Panc1 (cell line): ENCODE measurements at regions not wholly inside any gene's neighbourhood (a gene's known extent, or its start where the extent isn't known, plus 50 kb on each side); places are given as distances from the start of the nearest gene placed in this dataset.

Experiments
- ATAC-seq: fragments of 200-7000 bp; cut with Tn5 transposase; 2 replicates; pipeline ENCODE4 v1.9.1; 2020; ENCODE audit warnings: mild to moderate bottlenecking, moderate library complexity
- BruUV-seq: library from RNA; stranded (reverse); fragments of 400-500 nt; replicated peaks from 2 replicates; lab custom pipeline; 2021; lab: Mats Ljungman, UMichigan
- CTCF ChIA-PET: fragments of 300-600 bp; sonication (Branson Sonifier 250); formaldehyde crosslinking; loops from one replicate; lab custom pipeline; 2022; ENCODE audit warnings: antibody characterized with exemption; lab: Charles Lee
- POLR2A ChIA-PET: fragments of 300-600 bp; sonication (Branson Sonifier 250); formaldehyde crosslinking; loops from one replicate; lab custom pipeline; 2022; ENCODE audit warnings: antibody characterized with exemption; lab: Charles Lee
- DNase-seq: peaks from one replicate; pipeline ENCODE4 v3.0.0-alpha.2; 2010; ENCODE audit warnings: low read depth, low spot score
- H3K27ac ChIP-seq: 2 replicates; pipeline ENCODE4 v1.5.1; 2011; ENCODE audit warnings: mild to moderate bottlenecking, low read length, inconsistent platforms
- H3K27me3 ChIP-seq: fragments of 200-500 bp; sonication (Bioruptor generic); 2 replicates; pipeline ENCODE4 v1.6.0; 2014; ENCODE audit warnings: low read length, inconsistent platforms; ENCODE audit not compliant: control insufficient read depth, insufficient read depth
- H3K36me3 ChIP-seq: fragments of 200-500 bp; sonication (Bioruptor generic); 2 replicates; pipeline ENCODE4 v1.5.1; 2014; ENCODE audit warnings: inconsistent platforms, mild to moderate bottlenecking, low read length, moderate library complexity; ENCODE audit not compliant: control insufficient read depth, insufficient read depth
- H3K4me1 ChIP-seq: 2 replicates; pipeline ENCODE4 v1.5.1; 2011; ENCODE audit warnings: inconsistent platforms, mild to moderate bottlenecking, low read length, moderate library complexity; ENCODE audit not compliant: control insufficient read depth, insufficient read depth
- H3K4me3 ChIP-seq, 2 experiments: 2 replicates each; pipeline ENCODE4 v1.5.1; 2011 to 2012; ENCODE audit warnings: low read depth in 2 of 2, low read length in 2 of 2, mild to moderate bottlenecking in 2 of 2, inconsistent platforms in 1 of 2, moderate library complexity in 1 of 2
- H3K9me3 ChIP-seq: fragments of 200-500 bp; sonication (Bioruptor generic); 2 replicates; pipeline ENCODE4 v1.5.1; 2014; ENCODE audit warnings: low read depth, mild to moderate bottlenecking, inconsistent platforms, low read length, moderate library complexity; ENCODE audit not compliant: control insufficient read depth, insufficient read depth
- POLR2AphosphoS5 ChIP-seq: IDR thresholded peaks from 2 replicates; pipeline ENCODE4 v1.6.1; 2012; ENCODE audit warnings: mild to moderate bottlenecking, low read depth, low read length, moderate library complexity
- SIN3A ChIP-seq: IDR thresholded peaks from 2 replicates; pipeline ENCODE4 v1.6.1; 2012; ENCODE audit warnings: low read depth, mild to moderate bottlenecking, low read length, moderate library complexity, borderline replicate concordance; ENCODE audit not compliant: insufficient read depth
- TCF7L2 ChIP-seq: IDR thresholded peaks from 2 replicates; pipeline ENCODE4 v1.6.1; 2011; ENCODE audit warnings: mild to moderate bottlenecking, low read depth, low read length, inconsistent platforms
- in situ Hi-C: cut with HindIII; loops from 2 replicates; pipeline ENCODE4 v1.10.0; 2016; ENCODE audit warnings: low sequenced_read_pairs, low pct_unique_long_range_greater_than_20kb
- intact Hi-C: fragments of 100-400 bp; cut with micrococcal nuclease; formaldehyde crosslinking; loops from one replicate; pipeline ENCODE4 v1.10.0; 2022; ENCODE audit not compliant: unreplicated experiment
- TF ChIP-seq, protein P1 (sequence below), 2 experiments: IDR thresholded peaks; 2 replicates each; pipeline ENCODE4 v1.6.1; 2011 to 2012; ENCODE audit warnings: low read depth in 2 of 2, control low read depth in 1 of 2, low read length in 1 of 2, mild to moderate bottlenecking in 1 of 2, moderate library complexity in 1 of 2; ENCODE audit not compliant: insufficient read depth in 1 of 2
- TF ChIP-seq, protein P2 (sequence below): fragments of 450-650 bp; IDR thresholded peaks from 2 replicates; pipeline ENCODE4 v1.5.1; 2017; ENCODE audit warnings: mild to moderate bottlenecking

DNA sequence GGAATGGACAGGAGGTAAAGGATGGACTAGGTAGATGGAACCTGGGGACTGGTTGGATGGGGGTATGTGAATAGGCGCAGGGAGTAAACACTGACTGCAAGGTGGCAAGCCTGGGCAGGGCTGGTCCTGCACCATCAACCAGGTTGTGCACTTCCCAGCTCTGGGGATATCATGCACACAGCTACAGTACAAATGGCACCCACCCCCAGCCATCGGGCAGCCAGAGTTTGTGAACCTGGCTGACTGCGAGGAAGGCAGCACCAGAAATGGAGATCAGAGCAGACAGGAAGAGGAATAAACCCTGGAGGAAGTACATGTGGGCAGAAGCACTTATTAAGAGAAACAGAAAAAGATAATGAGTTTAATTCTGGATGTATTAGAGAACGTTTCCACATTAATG is 229.1 kb downstream of the ESM1 start:
- ChIA-PET CTCF (no interaction called here), POLR2A (no interaction called here)
- Histone ChIP-seq H3K9me3 (no peaks in the 10 kb centered on the region), H3K27me3 (no peaks in the 10 kb centered on the region), H3K4me3 (no peak overlapping the region), H3K27ac (no peak overlapping the region), H3K36me3 (no peaks in the 10 kb centered on the region), H3K4me1 (no peaks in the 10 kb centered on the region)
- TF ChIP-seq SIN3A, result no peak
- TF ChIP-seq, protein P1, sequence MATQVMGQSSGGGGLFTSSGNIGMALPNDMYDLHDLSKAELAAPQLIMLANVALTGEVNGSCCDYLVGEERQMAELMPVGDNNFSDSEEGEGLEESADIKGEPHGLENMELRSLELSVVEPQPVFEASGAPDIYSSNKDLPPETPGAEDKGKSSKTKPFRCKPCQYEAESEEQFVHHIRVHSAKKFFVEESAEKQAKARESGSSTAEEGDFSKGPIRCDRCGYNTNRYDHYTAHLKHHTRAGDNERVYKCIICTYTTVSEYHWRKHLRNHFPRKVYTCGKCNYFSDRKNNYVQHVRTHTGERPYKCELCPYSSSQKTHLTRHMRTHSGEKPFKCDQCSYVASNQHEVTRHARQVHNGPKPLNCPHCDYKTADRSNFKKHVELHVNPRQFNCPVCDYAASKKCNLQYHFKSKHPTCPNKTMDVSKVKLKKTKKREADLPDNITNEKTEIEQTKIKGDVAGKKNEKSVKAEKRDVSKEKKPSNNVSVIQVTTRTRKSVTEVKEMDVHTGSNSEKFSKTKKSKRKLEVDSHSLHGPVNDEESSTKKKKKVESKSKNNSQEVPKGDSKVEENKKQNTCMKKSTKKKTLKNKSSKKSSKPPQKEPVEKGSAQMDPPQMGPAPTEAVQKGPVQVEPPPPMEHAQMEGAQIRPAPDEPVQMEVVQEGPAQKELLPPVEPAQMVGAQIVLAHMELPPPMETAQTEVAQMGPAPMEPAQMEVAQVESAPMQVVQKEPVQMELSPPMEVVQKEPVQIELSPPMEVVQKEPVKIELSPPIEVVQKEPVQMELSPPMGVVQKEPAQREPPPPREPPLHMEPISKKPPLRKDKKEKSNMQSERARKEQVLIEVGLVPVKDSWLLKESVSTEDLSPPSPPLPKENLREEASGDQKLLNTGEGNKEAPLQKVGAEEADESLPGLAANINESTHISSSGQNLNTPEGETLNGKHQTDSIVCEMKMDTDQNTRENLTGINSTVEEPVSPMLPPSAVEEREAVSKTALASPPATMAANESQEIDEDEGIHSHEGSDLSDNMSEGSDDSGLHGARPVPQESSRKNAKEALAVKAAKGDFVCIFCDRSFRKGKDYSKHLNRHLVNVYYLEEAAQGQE (IDR thresholded peaks at IDR 0.05; ENCODE audit: insufficient read depth in 1 of 2, low read depth in 2 of 2, low read length in 1 of 2), result no peak
- TF ChIP-seq TCF7L2, result no peak
- TF ChIP-seq POLR2AphosphoS5, result no peak
- TF ChIP-seq, protein P2, sequence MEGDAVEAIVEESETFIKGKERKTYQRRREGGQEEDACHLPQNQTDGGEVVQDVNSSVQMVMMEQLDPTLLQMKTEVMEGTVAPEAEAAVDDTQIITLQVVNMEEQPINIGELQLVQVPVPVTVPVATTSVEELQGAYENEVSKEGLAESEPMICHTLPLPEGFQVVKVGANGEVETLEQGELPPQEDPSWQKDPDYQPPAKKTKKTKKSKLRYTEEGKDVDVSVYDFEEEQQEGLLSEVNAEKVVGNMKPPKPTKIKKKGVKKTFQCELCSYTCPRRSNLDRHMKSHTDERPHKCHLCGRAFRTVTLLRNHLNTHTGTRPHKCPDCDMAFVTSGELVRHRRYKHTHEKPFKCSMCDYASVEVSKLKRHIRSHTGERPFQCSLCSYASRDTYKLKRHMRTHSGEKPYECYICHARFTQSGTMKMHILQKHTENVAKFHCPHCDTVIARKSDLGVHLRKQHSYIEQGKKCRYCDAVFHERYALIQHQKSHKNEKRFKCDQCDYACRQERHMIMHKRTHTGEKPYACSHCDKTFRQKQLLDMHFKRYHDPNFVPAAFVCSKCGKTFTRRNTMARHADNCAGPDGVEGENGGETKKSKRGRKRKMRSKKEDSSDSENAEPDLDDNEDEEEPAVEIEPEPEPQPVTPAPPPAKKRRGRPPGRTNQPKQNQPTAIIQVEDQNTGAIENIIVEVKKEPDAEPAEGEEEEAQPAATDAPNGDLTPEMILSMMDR, result no peak
- in situ Hi-C loops, result no loop called here
- no peak for ATAC-seq
- BruUV-seq, result no TSS peak
- intact Hi-C loops, result no loop called here
- DNase-seq, result no peak

DNA sequence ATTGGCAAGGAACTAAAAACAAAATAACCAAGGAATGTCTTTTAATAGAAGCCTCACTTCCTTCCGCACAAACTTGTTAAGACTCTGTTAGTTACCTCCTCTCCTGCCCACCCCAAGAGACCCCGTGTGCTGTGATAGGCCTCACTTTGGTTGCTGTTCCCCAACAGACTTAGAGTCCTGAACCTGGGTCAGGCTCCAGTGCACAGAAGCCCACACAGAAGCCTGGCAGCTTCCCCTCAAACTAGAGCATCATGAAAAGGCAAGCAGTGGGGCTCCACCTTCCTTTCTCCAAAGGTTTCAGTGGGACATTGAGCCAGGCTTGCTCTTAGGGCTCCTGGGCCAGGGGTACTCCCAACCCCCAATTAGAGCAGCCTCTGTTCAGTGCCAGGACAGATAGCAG is 230.5 kb downstream of the ESM1 start:
- in situ Hi-C loops (no loop called here), intact Hi-C loops (no loop called here)
- H3K4me1 ChIP-seq, result no peaks in the 10 kb centered on the region
- DNase-seq, result no peak
- no peaks in the 10 kb centered on the region for H3K9me3 ChIP-seq
- BruUV-seq, result no TSS peak
- ChIA-PET POLR2A (no interaction called here), CTCF (no interaction called here)
- no peaks in the 10 kb centered on the region for H3K36me3 ChIP-seq
- ATAC-seq, result no peak
- no peak for TF ChIP-seq TCF7L2
- no peak for TF ChIP-seq POLR2AphosphoS5
- no peak for TF ChIP-seq SIN3A
- TF ChIP-seq, protein P1 (IDR thresholded peaks at IDR 0.05; ENCODE audit: insufficient read depth in 1 of 2, low read depth in 2 of 2, low read length in 1 of 2), result no peak
- TF ChIP-seq, protein P2, result no peak
- no peak overlapping the region for H3K27ac ChIP-seq
- H3K27me3 ChIP-seq, result no peaks in the 10 kb centered on the region
- H3K4me3 ChIP-seq, result no peak overlapping the region
